ENCODE measurements at regions not wholly inside any gene's neighbourhood (a gene's known extent, or its start where the extent isn't known, plus 50 kb on each side); places are given as distances from the start of the nearest gene placed in this dataset.
A peak's percentile ranks its signal among the peaks of the same experiment; 100 is the strongest.

DNA sequence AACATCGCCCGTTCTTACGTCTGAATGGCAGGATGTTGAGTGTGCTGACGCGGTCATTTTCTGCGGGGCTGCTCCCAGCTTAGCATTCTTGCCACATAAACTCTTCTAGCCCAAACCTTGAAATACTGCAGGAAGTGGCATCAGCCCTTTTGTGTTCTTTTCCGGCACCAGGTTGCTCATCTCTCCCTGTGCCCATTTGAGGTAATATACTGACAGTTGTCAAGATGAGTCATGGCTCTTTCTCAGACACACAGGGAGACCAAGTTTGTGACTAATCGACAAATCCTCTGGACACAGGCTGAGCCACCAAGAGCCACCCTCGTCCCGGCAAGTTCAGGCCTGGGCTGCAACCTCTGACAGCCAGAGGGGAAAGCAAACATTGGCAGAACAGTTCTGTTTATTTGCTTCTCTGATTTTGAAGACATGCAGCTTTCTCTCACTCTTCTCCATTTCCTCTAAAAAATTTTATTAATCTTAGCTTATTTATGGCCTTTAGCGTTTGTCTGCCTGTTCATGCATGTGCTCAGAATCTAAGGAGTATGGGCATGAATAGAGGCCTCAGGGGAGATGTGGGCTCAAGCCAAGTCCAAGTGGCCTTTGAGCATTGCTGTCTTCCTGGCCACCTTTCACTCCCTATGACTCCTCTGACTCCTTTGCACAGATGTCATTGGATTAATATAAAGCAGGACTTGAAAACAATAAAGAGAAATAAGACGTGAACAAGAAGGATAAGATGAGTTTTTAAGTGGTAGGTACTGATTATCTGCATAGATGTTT is 328.2 kb upstream of the JAG1 start:
- no peaks in the 10 kb centered on the region for H3K9me3 ChIP-seq (ENCODE audit: control insufficient read depth in 1 of 2, insufficient read depth in 1 of 2, low read depth in 1 of 2, low read length in 2 of 2)
- H3K9me2 ChIP-seq (ENCODE audit: insufficient read depth): no peaks in the 10 kb centered on the region
- no peaks in the 10 kb centered on the region for H3K27me3 ChIP-seq (ENCODE audit: insufficient read depth, low read length)
- ChIA-PET CTCF (no interaction called here), POLR2A (interaction anchor here (0.7 kb wide), 1 partner anchor 9 kb away, joined by 3 read pairs; no protein-coding TSS in a partner anchor), RAD21 (ENCODE audit: low non-redundant PET in 1 of 2, low total read pairs in 2 of 2, uncharacterized antibody in 2 of 2, unreplicated experiment in 2 of 2) (no interaction called here)
- H3K79me2 ChIP-seq (ENCODE audit: insufficient read depth, low read length): no peaks in the 10 kb centered on the region
- H3K9ac ChIP-seq (ENCODE audit: low read length): no peak overlapping the region
- DNase-seq (ENCODE audit: low read depth, low spot score) (peak; percentile 95), ATAC-seq (peak; percentile 97)
- H3K27ac ChIP-seq (ENCODE audit: low read depth, low read length): peak overlapping the region; percentile 49
- no peaks in the 10 kb centered on the region for H3K36me3 ChIP-seq (ENCODE audit: control insufficient read depth in 1 of 2, insufficient read depth in 2 of 2, low read length in 2 of 2)
- peaks cover 13 to 24% of the 10 kb centered on the region in 2 experiments for H3K4me1 ChIP-seq (ENCODE audit: control insufficient read depth in 1 of 2, insufficient read depth in 2 of 2, low read length in 2 of 2)
- H4K20me1 ChIP-seq (ENCODE audit: insufficient read depth): no peaks in the 10 kb centered on the region
- intact Hi-C loops (cut with micrococcal nuclease): loop anchor here (2.0 to 10.0 kb wide), 3 partner anchors 173 to 327 kb away; no protein-coding TSS in a partner anchor
- H3K4me3 ChIP-seq (replicated peaks in 1 of 2; ENCODE audit: low read depth in 1 of 2, low read length in 2 of 2): peak overlapping the region; percentile 12 to 32
- H2AFZ ChIP-seq (ENCODE audit: low read depth, low read length, poor library complexity, severe bottlenecking): peak overlapping the region; percentile 79
- H3K4me2 ChIP-seq (ENCODE audit: low read length): peak overlapping the region; percentile 62
- no TSS peak for BruUV-seq (replicated peaks)
- TF ChIP-seq SIN3A (IDR thresholded peaks at IDR 0.05; ENCODE audit: low read depth): peak; percentile 82
- TF ChIP-seq, protein P1, sequence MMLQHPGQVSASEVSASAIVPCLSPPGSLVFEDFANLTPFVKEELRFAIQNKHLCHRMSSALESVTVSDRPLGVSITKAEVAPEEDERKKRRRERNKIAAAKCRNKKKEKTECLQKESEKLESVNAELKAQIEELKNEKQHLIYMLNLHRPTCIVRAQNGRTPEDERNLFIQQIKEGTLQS (IDR thresholded peaks at IDR 0.05): 0 out of 2 replicates have a peak, but pooled peaks have one; percentile 58
- TF ChIP-seq EZH2phosphoT487 (IDR thresholded peaks at IDR 0.05; ENCODE audit: borderline replicate concordance): no peak
- peak; percentile 99 for TF ChIP-seq SRF (IDR thresholded peaks at IDR 0.05; ENCODE audit: low read depth)
- no peak for TF ChIP-seq ZNF274 (IDR thresholded peaks at IDR 0.05; ENCODE audit: low read depth, low read length)
- TF ChIP-seq JUND (IDR thresholded peaks at IDR 0.05): peak; percentile 91
- peak; percentile 84 for TF ChIP-seq CEBPB (IDR thresholded peaks at IDR 0.05; ENCODE audit: low read depth)
- TF ChIP-seq RAD21 (IDR thresholded peaks at IDR 0.05; ENCODE audit: low read depth): peak; percentile 33; the same call in 1 of the 2 replicates
- peak; percentile 31; the same call in 1 of the 2 replicates for TF ChIP-seq ZFX (IDR thresholded peaks at IDR 0.05)
- no peak for TF ChIP-seq YY1 (IDR thresholded peaks at IDR 0.05; ENCODE audit: extremely low read depth, insufficient replicate concordance, low read depth, low read length)
- TF ChIP-seq, protein P2, sequence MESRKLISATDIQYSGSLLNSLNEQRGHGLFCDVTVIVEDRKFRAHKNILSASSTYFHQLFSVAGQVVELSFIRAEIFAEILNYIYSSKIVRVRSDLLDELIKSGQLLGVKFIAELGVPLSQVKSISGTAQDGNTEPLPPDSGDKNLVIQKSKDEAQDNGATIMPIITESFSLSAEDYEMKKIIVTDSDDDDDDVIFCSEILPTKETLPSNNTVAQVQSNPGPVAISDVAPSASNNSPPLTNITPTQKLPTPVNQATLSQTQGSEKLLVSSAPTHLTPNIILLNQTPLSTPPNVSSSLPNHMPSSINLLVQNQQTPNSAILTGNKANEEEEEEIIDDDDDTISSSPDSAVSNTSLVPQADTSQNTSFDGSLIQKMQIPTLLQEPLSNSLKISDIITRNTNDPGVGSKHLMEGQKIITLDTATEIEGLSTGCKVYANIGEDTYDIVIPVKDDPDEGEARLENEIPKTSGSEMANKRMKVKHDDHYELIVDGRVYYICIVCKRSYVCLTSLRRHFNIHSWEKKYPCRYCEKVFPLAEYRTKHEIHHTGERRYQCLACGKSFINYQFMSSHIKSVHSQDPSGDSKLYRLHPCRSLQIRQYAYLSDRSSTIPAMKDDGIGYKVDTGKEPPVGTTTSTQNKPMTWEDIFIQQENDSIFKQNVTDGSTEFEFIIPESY (IDR thresholded peaks at IDR 0.05; ENCODE audit: extremely low read depth, insufficient replicate concordance, low read length): peak; percentile 60
- no peak for TF ChIP-seq ELF1 (IDR thresholded peaks at IDR 0.05; ENCODE audit: borderline replicate concordance, low read depth)
- peak; percentile 34 for TF ChIP-seq POLR2AphosphoS5 (IDR thresholded peaks at IDR 0.05; ENCODE audit: low read depth, low read length)
- TF ChIP-seq, protein P3, sequence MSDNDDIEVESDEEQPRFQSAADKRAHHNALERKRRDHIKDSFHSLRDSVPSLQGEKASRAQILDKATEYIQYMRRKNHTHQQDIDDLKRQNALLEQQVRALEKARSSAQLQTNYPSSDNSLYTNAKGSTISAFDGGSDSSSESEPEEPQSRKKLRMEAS (IDR thresholded peaks at IDR 0.05): peak; percentile 74; the same call in 1 of the 2 replicates
- TF ChIP-seq TCF7L2 (IDR thresholded peaks at IDR 0.05; ENCODE audit: borderline replicate concordance, extremely low read depth, insufficient read depth, insufficient read length): peak; percentile 75
- TF ChIP-seq EGR1 (IDR thresholded peaks at IDR 0.05; ENCODE audit: low read depth): no peak
- TF ChIP-seq, protein P4, sequence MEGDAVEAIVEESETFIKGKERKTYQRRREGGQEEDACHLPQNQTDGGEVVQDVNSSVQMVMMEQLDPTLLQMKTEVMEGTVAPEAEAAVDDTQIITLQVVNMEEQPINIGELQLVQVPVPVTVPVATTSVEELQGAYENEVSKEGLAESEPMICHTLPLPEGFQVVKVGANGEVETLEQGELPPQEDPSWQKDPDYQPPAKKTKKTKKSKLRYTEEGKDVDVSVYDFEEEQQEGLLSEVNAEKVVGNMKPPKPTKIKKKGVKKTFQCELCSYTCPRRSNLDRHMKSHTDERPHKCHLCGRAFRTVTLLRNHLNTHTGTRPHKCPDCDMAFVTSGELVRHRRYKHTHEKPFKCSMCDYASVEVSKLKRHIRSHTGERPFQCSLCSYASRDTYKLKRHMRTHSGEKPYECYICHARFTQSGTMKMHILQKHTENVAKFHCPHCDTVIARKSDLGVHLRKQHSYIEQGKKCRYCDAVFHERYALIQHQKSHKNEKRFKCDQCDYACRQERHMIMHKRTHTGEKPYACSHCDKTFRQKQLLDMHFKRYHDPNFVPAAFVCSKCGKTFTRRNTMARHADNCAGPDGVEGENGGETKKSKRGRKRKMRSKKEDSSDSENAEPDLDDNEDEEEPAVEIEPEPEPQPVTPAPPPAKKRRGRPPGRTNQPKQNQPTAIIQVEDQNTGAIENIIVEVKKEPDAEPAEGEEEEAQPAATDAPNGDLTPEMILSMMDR (IDR thresholded peaks at IDR 0.05 in 2 of 3, conservative IDR thresholded peaks at IDR 0.05 in 1 of 3; ENCODE audit: borderline replicate concordance in 1 of 3, insufficient read depth in 1 of 3, low read depth in 2 of 3, low read length in 2 of 3): no peak
- no peak for TF ChIP-seq POLR2A (IDR thresholded peaks at IDR 0.05; ENCODE audit: borderline replicate concordance, extremely low read depth, insufficient read depth, insufficient read length)
- no peak for TF ChIP-seq EZH2 (IDR thresholded peaks at IDR 0.05)
- TF ChIP-seq CBX3 (IDR thresholded peaks at IDR 0.05; ENCODE audit: low read depth): peak; percentile 98
- peak; percentile 89 for TF ChIP-seq SP1 (IDR thresholded peaks at IDR 0.05; ENCODE audit: low read depth)
- peak; percentile 91 for TF ChIP-seq FOSL1 (IDR thresholded peaks at IDR 0.05; ENCODE audit: low read depth)
